COLO668 (cell line): ENCODE measurements at regions not wholly inside any gene's neighbourhood (a gene's known extent, or its start where the extent isn't known, plus 50 kb on each side); places are given as distances from the start of the nearest gene placed in this dataset.

Experiments
- DNase-seq: peaks from one replicate; lab custom pipeline; 2025; ENCODE audit not compliant: unreplicated experiment; lab: John Stamatoyannopoulos, UW

DNA sequence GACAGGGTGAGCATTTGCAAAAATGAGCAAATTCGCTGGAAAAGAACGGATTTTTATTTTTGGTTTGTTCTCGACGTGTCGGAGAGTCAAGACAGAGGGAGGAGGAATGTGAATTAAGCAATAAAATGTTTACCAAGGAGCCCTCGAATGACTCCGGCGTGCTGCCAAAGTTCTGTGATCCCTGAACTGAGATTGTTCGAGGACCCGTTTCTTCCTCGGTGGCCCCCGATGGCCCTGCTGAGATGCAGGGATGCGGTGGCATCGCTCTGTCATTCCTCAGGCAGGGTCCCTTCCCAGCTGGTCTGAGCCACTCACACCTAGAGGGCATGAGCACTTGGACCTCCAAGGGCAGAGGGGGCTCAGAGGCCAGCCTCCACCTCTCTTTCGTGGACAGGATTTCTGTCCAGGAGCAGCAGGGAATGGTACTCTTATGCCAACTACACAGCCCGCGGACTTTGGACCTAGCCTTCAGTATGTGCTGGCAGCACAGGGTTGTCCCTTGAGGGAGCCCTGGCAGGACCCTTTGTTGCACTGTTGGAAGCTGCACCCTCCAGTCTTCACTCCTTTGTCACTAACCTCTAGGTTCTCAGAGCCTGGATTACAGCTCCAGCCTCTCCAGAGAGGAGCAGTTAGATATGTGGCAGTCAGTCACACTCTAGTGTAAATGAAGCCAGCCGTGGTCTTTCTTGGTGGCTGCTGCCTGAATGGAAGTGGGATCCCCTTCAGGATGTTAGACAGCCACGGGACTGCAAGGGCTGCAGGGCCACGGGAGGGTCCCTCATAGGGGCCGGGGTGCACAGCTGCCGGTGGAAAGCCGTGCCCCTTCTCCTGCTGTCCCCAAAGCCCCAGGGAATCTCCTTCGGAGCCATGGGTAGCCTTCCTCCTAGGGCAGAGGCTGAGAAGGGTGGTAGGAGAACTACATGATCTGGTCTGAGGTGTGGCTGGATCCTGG, 109.4 kb upstream of the ANO1 start:
- no peak for DNase-seq

DNA sequence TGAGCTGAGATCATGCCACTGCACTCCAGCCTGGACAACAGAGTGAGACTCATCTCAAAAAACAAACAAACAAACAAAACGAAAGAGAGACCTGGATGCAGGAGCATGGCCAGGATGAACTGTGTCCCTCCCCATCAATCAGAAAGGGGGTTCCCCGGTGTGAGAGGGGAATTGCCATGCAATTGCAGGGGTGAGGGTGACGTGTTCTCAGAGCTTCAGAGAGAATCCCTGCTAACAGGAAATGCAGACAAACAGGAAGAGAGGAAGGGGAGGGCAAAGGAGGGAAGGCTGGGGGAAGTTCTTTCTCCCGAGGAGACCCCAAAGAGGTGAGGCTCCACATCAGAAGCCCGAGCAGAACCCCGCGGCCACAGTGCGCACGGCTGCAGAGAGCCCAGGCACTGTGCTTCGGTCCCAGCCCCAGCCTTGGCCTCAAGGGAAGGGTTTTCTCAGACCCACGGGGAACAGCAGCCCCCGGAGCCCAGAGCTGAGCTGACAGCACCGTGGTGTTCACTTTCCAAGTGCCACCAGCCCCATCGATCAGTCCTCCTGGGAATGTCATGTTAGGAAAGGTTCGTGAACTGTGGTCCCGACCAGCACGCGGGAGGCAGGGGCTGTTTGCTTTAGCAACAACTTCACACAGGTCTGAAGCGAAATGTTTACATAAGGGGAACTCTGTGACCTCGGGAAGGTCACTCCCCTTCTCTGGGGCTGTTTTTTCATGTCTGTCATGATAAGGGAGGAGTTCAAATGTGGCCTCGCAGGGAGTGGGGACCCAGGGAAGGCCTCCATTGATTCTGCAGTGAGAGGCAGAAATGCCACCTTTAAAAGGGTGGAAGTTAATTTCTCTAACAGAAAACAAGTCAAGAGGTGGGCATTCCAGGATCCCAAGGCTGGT, 108.0 kb upstream of the ANO1 start:
- no peak for DNase-seq

DNA sequence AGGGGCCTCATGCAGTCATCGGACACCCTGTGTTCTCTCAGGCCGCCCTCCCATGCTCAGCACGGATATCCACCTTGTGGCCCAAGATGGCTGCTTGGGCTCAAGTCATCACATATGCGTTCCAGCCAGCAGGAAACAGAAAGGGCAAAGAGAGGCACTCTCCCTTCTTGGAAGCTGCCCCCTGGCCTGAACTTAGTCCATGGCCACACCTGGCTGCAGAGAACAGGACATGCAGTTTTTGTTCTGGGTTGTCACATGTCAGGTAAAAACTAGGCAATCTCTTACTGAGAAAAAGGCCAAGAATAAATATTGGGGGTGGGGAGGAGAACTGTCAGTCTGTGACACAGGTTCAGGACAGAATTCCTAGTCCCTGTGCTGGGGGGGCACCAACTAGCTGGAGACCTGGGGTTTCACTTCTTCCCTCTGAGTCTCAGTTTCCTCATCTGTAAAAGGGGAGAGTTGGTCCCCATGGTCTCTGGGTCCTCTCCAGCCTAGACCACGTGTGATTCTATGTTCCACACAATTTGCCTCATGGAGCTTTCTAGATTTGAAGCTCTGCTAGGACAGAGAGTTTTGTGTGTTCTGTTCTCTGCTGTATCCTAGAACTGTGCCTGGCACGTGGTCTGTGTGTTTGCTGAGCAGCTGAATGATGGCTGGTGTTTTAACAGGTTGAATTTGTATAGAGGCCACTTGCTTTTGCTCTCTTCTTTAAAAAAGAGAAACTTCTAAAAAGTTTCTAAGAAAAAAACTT, 107.2 kb upstream of the ANO1 start:
- no peak for DNase-seq

DNA sequence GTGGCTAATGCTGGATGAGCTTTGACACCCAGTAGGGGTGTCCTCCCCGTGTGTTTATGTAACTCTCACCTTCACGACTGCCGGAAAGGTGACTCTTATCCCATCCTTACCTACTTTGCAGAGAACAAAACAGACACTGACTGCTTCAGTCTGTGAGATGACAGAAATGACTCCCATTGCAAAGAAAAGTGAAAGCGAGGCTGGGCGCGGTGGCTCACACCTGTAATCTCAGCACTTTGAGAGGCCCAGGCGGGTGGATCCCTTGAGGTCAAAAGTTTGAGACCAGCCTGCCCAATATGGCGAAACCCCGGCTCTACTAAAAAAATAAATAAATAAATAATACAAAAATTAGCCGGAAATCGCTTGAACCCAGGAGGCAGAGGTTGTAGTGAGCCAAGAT, 106.4 kb upstream of the ANO1 start:
- no peak for DNase-seq

DNA sequence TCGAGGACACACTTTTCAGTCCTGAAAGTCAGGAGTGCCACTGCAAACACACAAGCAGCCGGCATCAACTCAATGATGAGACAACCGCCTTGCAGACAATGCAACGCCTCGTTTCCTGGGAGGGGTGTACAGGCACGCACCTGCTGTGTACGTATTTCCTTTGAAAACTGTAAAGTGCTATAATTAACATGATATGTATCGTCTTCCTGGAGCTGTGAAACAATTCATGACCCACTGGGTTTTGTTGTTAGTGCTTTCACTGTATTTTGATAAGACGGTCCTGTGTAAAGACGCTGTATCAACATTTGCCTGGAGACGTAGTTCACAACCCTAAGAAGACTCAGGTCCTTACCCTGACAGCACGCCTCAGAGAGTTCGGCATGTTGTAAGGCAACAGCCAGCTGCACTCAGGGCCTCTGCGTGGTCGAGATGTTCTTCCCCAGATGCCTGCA, 105.7 kb upstream of the ANO1 start:
- DNase-seq: no peak

DNA sequence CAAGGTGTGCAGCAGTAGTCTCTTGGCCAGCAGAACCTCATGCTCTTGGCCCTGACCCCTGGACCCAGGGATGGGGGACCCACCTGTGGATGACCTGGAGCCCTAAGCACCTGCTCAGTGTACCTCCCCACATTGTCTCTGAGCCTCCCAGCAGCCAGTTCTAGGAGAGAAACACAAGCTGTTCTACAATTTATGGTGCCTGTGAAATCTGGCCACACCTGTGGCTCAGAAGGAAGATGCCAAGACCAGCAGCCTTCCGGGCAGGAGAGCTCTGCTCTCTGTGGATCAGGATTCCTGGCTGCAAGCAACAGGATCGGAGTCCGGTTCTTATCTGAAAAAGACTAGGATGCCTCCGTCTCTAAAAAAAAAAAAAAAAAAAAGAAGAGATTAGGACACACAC, 103.6 kb upstream of the ANO1 start:
- DNase-seq: no peak

DNA sequence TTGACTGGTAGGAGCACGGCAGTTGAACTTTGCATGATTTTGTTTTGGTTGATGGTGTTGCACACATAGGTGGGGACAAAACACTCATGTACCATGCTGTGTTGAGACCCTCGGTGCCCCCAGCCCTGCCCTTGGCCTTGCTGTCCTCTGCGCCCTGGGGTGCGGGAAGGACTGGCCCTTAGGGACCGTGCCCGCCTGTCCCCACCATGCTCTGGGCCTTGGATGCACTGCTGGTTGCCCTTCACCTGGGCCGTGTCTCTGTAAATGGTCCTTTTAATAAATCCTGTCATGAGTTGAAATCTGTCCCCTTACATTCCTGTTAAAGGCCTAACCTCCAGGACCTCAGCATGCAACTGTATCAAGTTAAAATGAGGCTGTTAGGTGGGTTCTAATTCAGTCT, 102.3 kb upstream of the ANO1 start:
- DNase-seq: no peak

DNA sequence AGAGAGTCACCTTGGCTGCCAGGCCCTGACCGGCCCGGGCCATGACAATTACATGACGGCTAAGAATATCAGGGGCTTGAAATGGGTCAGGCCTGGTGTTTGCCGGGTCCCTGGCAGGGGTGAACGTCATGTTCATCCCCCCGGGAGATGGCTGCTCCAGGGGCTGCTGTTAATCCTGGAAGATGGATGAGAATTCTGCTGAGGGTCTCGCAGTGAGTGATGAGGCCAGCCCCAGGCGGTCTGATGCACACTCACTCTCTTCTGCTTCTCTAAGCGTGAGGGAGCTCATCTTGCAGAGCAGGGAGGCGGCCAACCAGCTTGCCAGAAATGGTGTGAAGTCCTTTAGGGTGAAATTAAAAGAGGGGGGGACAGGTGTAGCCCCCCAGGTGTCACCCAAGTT, 101.3 kb upstream of the ANO1 start:
- DNase-seq: no peak

DNA sequence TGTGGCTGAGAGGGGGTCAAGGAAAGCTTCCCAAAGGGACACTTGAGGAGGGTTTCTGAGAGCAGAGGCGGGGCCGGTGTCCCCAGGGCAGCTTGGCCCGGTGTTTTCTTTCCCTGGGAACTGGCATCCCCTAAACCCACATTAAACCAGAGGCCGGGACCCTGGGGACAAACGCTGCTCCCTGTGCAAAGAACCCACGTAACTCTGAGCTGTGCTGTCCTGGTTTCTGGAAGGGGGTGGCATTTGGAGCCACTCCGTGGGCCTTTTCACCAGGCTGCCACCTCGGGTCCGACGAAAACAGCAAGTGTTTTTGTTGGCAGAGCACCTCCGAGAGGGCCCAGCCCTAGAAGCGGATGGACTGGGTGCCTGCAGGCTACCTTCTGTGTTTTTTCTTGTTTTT, 100.2 kb upstream of the ANO1 start:
- DNase-seq: no peak

DNA sequence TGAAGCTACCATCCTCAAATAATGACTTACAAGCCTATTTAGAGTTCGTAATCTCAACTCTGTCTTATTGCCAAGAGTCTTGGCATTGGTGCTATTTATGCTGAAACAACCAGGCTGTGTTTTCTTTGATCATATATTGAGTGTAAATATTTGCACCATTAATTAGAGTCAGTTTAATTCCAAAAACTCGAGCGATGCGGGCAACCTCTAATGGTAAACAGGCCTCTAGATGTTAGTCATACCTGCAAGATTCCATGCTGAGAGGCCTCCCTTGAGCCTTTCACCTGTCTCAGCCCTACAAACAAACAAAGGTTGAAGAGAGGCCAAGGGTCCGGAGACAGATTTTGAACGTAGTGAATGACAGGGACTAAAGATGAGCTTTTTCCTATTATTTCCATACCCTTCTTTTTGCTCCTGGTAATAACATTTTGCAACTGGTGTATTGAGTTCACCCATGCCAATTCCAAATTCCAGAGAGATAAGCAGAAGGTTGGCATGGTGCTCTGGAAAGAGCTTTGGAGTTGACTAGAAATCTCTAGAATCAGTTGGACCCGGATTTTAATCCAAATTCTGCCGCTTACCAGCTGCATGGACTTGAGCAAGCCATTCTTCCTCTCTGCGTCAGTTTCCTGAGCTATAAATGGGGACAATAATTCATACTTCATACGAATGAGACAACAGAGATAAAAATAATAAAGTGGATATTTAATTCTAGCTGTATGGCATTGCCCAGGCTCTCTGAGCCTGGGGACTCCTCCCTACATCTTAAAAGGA, 99.1 kb upstream of the ANO1 start:
- no peak for DNase-seq

DNA sequence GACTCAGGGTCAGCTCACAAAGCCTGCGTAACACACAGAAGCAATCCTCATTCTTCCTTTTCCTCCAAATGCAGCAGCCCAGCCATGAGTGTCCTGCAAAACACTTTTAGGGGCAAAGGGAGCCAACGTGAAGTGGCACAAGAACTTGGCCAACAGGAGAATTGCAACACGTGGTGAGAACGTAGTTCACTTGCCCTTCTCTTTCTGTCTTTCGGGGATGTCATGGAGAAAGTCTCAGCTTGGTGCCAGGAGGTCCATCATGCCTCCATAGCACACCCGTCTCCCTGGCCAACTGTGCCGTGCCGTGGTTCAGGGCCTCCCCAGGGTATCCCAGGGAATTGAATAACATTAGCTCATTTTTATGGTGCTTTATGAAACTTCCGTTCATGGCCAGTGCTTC, 98.5 kb upstream of the ANO1 start:
- no peak for DNase-seq

DNA sequence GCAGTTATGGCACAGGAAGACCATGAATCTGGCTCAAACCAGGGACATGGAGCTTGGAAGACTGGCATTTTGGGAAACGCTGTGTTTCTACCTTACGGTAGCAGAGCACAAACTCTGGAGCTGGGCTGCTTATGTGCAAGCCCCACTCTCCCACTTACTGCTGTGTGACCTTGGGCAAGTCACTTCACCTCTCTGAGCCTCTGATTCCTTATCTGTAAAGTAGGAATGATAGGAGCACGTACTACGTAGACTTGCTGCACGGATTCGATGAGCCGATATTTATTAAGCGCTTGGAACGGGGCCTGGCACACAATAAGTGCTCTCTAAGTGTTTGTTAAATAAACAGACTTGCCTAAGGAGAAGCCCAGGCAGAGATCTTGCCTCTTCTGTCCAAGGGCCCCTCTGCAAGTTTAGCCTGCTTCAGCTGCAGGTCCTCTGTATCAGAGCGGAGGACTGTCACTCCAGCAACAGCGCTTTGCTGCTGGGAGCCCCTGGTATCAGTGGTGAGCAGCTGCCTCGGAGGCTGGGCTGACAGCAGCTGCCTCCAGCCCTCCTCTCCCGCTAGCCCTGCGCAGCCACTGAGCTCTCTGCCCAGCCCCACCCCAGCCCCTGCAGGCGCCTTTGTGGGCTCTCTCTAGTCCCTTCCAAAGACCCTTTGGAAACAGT, 96.9 kb upstream of the ANO1 start:
- DNase-seq: no peak

DNA sequence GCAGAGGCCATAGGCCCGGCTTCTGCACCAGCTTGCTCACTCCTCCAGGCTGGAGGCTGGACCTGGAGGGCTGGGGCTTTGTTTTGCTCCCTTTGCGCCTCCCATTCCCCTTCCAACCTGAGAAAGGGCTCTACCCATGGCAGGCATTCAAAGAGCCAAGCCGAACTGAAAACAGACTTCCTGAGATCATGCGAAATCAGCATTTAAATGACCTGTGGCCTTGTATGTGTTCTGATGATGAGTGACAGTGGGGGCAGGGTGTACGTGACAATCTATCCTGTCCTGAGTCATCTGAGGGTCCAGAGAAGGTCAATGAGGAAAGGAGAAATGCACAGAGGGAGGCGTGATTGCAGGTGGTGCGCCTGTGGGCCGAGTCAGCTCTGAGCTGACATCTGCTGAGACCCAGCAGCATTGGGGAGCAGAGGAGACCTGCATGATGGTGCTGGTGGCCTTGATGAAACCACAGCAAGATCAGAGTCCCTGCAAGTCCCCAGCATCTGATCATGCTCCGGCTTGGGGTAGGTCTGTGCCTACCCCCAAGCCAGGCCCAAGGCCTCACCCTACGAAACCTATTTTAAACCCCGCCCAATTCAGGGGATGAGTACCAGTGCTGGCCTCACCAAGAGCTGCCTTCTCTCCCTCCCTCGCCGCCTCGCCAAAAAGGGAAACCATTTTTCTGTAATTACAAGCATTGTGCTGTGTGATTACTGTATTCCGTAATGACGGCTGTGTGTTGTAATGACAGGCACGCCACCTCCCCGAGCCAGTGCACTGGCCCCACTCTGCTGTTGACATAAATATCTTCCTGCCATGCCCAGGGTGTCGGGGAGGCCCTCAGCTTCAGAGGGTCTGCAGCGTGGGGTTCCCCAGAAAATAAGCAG, 95.2 kb upstream of the ANO1 start:
- DNase-seq: no peak

DNA sequence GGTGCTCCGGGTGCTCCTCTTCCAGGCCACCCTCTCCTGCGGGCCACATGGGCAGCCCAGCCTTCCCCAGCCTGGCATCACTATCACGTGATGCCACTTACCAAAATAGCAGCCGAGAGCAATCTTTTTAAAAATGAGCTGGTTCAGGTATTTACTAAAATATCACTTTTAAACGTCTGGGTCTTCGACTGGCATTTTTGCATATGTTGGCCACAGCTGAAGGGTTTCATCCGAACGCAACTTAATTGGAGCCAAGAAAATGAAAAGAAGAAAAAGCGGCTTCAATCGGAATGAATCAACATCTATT, 94.6 kb upstream of the ANO1 start:
- DNase-seq: no peak

DNA sequence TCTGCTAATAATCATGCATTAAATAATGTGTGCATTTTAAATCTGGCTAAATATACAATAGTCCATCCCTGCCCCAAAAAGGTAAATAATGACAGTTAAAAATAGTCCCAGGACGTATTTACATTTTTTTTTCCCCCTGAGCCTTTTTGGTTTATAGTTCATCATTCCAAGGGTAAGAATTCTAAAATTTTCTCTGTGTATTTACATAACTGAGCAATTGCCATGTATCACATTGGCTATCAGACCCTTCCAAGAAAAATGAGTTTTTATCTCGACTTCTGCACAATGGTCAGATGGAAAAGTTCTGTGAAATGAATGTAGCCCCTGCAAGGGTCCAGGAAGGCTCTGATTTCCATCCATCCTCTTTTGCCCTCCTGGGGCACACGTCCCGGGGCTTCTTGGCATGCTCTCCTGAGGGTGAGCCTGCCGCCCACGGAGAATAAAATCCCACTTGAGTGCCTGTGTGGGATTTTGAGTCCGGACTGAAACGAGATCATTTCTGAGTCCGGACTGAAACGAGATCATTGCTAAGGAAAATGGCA, 94.1 kb upstream of the ANO1 start:
- no peak for DNase-seq

DNA sequence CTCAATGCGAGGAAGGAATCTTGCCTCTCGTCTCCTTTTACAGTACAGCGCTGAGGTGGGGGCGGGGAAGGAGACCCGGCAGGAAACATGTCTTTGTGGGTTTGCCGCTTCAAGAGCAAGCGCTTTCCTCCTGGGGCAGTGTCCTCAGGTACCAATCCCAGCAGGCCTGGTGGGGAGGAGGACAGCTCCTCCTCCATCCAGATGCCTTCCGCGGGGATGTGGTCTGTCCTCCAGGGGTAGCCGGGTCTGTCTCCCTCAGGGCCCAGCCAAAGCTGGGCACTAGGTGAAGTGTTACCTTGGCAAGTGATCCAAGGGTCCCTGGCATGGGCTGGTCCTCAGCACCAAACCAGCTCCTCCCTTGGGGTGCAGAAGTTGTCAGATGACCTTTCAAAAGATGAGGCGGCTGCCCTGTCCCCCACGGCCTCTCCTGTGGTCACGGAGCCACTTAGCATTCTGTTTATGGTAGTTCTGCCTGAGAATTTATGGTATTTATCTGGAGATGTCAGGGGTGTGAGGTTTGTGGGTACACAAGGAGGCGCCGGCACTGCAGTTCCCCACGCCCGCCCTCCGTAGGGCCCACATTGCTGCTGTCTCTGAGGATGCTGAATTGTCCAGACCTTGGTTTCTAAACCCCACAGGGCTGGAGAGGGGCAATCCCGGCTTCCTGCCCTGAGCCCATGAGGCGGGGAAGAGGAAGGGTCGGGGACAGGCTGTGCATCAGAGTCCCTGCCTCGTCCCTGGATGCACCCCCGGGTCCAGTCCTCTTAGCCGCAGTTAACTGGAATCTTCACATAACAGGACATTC, 93.5 kb upstream of the ANO1 start:
- DNase-seq: no peak

DNA sequence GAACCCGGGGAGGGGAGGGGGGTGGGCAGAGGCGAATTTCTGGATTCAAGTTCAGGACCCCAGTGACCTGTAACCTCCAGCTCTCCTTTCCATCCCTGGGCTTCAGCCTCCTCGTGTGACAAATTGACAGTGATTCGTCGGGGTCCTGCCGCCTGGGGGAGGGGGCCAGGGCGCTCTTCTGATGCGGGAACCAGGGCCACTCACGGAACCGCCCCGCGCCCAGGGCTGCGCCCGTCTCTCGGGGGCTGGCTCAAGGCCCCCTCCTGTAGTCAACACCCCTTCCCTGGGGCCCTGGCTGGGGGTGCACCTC, 92.8 kb upstream of the ANO1 start:
- DNase-seq: no peak
